Dermis blood vessel endothelial cell (primary cell): ENCODE measurements at regions not wholly inside any gene's neighbourhood (a gene's known extent, or its start where the extent isn't known, plus 50 kb on each side); places are given as distances from the start of the nearest gene placed in this dataset.

Source experiments
- DNase-seq: peaks from one replicate; pipeline ENCODE4 v3.0.0; 2010

DNA sequence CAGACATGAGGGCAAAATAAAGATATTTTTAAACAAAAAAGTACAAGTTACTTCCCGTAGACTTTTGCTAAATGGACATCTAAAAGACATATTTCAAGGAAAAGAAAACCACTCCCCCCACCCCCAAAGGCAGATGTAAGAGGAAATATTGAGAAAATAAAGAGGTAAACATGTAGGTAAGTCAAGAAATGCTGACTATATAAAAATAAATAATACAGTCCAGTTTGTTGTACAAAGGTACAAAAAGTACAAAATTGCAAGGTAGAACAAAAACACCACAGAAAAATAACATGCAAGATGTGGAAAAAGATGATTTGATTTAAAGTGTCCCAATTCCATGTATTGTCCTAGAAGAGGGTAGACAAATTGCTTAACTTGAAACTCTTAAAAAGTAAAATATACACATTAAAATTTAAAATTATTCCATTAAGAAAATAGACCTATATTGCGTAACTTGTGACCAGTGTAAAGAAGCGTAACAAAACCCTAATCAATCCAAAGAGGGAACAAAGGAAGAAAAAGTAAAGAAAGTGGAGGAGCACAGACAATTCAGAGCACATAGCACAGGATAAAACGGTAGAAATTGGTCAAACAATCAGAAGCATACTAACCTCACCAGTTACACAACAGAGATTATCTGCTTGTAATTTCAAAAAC lies 58.4 kb upstream of the FAM216B start:
- no peak for DNase-seq

- DNase-seq, result no peak
Observed at GRCh38 chr13:42728507-42729180, 52.7 kb upstream of the FAM216B start.

GRCh38 chr13:42729857-42730402 lies 51.5 kb upstream of the FAM216B start:
- DNase-seq, result no peak
